ENCODE measurements at regions not wholly inside any gene's neighbourhood (a gene's known extent, or its start where the extent isn't known, plus 50 kb on each side); places are given as distances from the start of the nearest gene placed in this dataset.

GRCh38 chr22:46092011-46092410 lies 58.3 kb upstream of the PPARA start:
- no peak for DNase-seq

- no peak for DNase-seq
Observed at GRCh38 chr22:46092670-46093410, 57.5 kb upstream of the PPARA start.

GRCh38 chr22:46093796-46094195 lies 56.5 kb upstream of the PPARA start:
- DNase-seq = no peak

- no peak for DNase-seq
Observed at GRCh38 chr22:46094676-46095075, 55.6 kb upstream of the PPARA start.

GRCh38 chr22:46096051-46096450 lies 54.3 kb upstream of the PPARA start:
- DNase-seq = no peak

GRCh38 chr22:46096706-46097230 lies 53.6 kb upstream of the PPARA start:
- no peak for DNase-seq

- DNase-seq = no peak
Observed at GRCh38 chr22:46097268-46097900, 52.9 kb upstream of the PPARA start.

- DNase-seq = peak; percentile 61
Observed at GRCh38 chr22:46098525-46099475, 51.5 kb upstream of the PPARA start.

- no peak for DNase-seq
Observed at GRCh38 chr22:46099740-46100139, 50.6 kb upstream of the PPARA start.

- DNase-seq = no peak
Observed at GRCh38 chr22:46100401-46101105, 49.8 kb upstream of the PPARA start.

Data from NCI-H69 (cell line).